ENCODE measurements at regions not wholly inside any gene's neighbourhood (a gene's known extent, or its start where the extent isn't known, plus 50 kb on each side); places are given as distances from the start of the nearest gene placed in this dataset.

DNA sequence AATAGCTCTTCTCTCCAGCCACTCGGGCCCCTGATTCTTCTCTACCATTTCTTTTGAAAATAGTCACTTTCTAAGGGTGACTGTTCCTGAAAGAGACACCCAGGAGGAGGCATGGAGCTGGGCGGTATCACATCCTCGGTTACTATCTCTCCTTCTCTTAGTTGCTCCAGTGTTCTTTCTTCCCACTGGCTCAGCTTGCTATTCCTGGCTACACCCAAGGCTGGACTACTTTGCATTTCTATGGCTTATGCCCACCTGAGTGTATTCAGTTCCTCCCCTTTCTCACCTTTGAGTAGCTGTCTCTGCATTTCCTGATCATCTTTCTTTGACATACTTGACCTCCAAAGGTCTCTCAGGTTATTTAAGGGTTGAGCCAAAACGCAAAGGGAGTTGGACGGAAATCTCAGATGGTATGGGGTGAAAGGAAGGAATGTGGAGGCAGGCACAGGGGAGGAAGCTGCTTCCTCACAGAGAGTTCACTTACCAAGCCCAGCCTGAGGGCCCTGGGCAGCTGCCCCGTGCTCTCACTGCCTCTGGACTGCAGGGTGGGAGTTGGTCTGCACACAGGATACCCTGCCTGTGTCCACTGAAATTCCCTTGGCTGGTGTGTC is 155.7 kb downstream of the SNX19 start:
- DNase-seq, result no peak

DNA sequence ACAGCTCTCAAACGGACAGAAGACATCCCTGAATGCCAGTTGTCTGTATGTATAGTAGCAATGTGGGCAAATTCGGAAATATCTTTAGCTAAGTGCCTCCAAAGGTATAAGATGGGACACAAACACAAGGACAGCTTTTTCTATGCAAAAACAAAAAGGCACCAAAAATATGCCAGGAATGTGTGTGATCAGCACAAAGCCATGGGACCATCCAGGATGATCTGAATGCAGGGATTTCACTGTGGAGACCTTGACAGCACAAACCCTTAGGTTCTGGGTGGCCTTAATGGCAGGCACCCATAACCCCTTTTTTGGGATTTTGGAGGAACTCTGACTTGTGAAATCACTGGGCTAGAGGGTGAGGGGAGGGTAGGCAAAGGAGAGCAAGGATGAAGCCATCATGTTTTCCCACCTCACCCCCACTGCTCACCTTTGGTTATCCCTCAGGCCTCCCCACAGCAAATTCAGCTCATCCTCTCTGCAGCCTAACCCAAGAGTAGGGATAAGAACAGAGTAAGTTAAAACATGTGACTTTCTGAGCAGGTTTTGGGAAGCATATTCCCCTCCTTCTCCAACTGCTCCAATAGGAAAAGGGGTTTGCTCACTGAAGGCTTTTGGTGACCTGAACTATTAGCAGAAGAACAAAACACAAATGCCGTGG is 154.6 kb downstream of the SNX19 start:
- DNase-seq, result no peak

DNA sequence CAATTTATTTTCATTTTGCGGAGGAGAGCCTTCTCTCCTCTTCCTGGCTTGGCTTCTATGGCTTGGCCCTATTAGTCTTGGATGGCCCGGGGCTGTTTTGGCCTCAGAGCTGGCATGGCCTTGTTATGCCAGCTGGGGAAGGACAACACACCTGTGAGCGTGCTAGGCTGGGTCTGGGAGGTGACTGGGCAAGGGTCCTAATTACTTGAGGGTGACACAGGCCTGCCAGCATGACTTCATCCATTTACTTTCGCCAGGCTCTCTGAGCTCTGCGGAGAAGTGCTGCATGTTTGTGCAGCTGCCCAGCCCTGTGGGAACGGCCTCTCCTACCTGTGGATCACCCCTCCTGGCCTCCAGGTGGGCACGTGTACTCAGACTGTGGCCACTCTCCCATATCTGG is 153.6 kb downstream of the SNX19 start:
- no peak for DNase-seq

DNA sequence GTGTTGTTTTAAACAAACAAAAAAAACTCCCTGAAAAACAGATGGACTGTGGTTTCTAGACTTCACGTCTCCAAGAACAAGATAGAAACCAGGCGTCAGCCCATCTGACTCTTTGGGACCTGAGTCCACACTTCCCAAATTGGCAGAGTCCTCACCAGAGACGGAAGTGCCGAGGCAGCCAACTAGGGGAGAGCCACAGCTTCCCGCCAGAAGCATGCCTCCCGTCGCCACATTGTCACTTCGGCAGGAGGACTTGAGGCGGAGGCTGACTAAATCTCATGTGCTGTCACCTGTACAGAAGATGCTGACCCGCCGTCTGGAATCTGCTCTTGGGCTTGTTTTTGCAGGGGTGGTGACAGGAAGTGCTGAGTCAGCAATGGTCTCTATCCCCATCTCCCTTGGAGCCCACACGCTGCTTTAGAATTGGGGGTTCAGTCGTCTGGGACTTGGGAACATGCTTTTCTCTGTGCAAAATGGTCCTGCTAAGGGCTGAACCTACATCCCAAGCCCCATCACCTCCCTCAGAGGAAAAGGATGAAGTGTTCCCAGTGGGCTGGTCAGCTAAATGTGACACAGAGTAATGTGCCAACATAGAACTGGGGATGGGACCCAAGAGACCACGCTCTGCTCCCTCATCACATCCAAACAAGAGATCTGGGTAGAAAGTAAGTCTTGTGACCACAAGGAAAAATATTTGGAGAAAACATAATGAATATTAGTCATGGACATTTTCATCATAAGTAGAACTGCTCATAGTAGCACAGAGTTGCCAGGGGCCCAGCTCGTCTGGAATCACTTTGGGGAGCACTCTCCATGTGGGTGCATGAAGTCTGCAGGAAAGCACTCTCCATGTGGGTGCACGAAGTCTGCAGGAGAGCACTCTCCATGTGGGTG is 152.9 kb downstream of the SNX19 start:
- no peak for DNase-seq

DNA sequence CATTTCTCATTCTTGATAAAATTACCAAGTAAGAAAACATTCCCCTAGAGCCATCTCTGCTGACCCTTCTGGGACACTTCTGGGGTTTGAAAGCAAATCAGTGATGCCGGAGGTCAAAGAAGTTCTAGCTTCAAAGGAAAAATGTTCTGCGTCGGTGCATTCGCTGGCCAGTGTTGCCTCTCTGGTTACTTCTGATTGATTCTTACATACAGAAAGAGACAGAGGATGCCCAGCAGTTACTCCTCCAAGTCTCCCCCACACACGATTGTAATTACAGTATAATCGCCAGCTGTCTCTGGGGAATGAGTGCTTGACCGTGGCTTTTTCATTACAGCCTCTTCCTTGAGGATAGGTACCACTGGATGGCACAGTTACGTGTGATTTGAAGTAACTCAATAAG is 150.9 kb downstream of the SNX19 start:
- DNase-seq, result no peak

DNA sequence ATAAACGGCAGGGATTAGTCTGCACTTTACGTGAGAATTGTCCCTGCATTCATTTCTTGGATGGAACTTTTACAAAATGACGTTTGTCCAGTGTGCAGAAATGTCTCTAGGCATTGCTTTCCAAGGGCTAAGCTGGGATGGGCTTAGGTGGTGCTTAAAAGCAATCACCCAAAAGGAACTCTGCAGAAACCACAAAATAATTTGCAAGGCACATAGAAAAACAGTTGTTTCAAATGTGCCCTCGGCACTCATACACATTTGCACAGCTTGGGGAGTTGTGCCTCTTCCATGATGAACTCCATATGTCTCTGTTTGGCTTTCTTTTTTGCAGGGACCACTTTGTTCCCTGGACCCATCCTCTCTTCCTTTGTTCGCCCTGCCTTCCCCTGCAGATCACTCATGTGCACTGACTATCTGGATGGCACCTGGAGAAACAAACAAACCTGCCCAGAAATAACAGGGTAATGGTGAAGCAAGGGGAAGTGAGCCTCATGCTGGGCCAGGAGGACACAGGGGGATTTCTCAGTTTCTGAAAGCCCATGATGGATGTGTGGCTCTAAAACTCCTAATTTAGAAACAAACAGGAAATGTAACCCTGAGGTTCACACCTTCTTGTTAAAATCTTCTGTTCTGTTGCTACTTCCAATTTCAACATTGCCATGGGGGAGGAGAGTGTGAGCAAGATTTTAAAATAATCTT is 150.2 kb downstream of the SNX19 start:
- no peak for DNase-seq

DNA sequence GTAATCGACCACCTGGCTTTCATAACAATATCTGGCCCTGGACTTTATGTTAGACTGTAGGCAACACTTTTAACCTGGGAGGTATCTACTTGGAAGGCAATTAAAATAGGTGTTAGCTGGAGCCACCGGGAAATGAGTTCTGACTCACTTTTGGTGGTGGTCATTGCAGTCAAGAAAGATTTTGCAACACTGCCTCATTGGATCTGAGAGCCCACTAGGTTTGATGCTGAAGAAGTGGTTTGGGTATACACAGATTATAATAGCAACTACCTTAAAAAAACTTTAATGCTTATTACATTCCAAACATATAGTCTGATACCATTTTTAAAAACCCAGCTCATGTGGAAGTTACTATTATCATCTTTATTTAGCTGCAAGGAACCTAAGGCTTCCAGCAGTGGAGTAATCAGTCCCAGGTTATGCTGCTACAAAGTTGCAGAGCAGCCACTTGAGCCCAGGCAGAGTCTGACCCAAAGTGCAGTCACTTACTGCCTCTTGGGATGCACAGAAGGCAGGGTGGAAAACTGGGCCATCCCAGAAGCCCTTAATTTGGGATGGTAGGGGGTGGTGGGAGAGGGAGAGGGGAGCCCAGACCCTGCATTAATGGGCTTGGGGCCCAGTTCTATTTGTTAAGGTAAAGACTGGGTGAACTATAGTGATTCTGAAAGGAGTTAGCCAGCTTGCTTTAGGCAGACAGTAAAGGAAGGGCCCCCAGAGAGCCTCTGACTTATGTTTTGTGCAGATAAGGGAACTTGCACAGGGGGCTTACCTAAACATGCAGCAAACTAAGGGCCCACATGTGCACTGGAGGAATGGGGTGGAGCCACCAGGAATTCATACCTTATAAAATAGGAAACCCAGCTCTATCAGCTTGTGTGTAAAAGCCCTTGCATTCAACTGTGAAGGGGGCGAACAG is 149.4 kb downstream of the SNX19 start:
- no peak for DNase-seq

DNA sequence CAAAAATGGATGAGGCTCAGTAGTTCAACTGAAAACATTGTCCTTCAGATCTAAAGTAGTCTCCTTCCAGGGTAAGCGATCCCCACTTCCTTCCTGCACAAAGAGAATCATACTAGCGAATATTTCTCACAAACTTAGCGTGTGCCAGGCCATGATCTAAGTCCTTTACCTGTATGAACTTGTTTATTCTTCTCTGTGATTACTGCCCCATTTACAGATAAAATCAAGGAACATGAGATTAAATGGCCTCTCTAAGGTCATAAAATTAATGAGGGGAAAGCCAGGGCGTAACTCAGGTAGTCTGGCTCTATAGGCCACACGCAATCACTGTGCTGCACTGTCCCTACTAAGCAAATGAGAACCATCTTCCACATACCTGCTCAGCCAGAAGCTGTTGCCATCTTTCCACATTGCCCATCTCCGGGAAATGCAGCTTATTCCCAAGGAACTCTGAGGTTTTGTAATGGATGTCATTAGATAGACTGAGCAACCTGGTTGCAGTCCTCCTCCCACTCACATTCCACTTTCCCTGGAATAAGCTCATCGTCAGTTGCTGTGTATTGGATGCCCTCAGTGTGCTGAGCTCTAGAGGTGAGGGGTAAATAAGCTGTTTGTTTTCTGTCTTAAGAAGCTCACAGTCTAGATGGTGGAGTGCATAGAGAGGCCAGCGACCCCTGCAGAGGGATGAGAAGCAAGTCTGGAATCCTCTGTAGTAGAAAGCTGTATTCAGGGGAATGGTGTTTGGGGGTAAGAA is 146.3 kb downstream of the SNX19 start:
- no peak for DNase-seq

DNA sequence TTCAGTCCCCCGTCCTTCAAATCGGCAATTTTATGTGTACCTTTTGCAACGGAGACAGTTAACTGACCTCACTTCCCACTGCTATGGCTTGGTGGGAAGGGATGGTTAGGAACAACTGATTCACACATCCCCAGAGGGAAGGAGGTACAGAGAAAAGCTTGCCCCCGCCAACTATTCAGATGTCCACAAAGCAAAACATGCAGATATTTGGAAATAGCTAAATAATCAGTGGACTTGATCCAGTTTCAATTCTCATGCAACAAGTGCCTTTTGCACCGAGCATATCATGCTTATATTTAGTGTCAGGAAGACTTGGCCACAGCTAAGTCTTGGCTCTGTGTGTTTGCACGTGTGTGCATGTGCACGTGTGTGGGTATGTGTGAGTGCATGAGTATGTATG is 144.6 kb downstream of the SNX19 start:
- DNase-seq, result no peak

DNA sequence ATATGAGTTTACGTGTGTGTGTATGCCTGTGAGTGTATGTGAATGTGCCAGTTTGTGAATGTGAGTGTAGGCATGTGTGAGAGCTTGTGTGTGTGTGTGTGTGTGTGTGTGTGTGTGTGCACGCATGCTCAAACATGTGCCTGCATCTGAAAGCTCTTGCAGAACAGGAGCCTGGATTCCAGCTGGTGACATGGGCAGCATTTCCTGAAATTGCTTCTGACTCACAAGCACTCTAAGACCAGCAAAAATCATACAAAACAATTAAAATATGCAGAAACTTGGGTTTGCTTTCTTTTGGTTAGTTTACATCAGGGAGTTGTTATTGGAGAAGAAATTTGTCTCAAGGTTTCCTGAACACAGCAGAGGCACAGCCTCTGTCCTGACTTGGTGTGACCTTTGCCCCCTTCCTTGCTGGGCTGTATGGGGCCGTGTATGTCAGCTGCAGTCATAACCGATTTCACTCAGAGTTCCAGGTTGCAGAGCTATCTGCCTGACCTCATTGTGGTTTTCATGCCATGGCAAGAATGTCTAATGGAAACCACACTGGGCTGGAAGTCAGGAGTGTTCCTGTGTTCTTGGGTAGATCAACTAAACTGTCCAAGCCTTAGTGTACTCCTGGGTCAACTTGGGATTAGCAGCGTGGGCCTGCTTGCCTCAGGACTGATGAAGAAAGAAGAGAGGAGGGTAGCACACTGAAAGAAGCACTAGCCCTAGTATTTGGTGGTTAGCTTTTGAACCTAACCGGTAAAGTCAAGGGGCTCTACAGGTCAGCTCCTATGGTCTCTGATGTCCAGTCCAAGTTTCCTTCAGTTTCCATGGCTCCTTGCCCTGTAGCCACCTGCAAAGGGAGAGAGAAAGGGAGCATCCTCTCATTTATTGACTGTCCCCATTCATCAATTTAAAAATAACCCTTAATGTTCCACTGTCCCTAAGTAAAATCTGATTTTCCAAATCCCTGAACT is 143.7 kb downstream of the SNX19 start:
- DNase-seq, result no peak

DNA sequence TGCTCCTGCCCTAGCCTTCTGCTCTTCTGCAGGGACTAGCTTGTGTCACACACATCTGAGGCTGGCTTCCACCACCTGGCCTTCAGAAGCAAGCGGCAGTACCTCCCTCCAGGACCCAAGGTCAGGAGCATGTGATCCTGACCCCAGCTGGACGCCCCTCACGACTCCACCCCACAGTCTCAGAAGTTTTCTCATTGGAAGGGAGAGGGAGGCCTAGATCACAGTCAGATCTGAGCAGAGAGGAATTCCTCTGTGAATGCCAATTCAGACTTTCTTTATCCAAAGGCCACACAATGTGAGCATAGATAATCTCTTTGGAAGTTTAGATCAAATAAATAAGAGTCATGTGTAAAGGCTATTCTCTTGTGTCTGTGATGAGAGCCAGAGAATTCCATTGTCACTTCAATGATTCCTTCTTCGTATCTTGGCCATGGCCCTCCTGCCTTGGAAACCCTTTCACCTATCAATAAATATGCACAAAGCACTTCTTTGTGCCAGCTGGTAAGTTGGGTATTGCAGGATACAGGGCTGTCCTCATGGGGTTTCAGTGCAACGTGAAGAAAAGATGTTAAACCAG is 142.9 kb downstream of the SNX19 start:
- no peak for DNase-seq

DNA sequence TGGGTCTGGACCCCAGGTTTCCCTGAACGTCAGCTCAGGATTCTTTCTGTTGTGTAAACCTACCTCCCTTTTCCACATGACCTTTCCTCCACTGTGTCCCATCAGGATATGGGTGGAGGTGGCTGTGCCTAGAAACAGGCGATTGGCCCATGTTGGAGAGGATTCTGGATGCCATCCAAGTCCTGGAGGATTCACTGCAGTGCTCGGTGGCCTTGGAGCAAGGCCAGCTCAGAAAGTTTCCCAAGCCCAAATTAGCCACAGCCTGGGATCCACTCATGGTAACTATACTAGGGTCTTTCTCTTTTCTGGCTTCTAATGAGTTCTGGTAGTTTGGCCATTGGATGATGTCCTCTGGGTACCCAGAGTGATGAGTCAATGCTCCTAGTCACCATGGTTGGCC is 141.6 kb downstream of the SNX19 start:
- DNase-seq, result no peak

DNA sequence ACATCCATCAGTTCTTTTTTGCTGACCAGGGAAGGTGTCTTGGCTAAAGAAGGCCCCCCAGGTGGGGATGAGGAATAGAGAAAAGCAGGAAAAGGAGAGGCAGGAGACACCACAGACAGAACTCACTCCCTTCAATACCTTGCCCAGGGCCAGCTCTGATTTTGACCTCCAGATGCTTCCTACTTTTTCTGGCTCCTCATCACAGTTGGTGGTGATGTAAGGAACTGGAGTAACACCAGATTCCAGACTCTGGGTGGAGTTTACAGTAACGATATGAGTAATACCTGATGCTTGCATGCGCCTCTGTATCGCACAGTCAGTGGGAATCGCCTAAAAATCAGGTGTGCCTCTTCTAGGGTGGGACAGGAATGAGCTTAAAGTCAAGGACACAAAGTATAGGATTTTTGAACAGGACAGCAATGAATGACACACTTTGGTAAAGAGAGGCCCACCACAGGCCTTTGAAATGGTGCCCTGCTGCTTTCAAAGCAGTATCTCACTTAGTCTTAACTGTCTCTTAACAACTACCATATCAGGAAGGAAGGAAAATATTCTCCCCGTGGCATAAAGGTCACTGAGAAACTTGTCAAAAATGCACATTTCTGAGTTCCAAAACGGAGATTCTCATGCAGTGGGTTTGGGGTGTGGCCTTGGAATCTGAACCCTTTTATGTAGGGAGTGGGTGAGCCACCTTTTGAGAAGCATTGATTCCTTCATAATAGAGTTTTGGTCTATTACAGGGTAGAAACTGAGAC is 140.8 kb downstream of the SNX19 start:
- no peak for DNase-seq

DNA sequence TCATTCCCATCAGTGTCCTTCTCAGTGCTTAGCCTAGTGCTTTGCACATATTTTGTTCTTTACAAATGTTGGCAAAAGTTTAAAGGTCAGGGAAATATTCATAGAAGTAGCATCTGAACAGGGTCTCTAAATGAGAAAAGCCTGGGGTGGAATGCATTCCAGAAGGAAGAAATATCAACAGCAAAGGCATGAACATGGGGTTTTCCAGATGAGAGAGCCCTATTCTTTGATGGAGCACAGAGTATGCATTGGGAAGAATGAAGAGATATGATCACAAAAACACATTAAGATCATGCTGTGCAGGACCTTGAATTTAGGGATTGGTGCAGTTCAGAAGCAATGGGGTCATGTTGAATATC is 140.2 kb downstream of the SNX19 start:
- DNase-seq, result no peak

DNA sequence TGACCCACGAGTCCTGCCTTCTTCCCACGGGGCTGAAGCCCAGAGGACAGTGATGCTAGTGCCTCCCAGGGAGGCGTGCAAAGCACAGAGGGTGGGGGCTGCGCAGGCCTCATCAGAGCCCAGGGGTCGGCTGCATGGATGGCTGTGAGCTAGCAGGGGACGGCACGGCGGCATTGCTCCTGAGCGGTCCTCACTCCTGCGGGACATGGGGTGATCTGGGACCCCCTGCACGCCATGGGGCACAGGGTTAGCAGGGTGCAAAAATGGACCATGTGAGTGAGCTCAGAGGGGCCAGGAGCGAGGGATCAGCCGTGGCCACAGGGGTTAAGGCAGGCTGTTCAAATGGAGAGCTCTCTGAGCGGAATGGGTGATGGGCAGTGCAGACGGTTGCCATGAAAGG is 138.3 kb downstream of the SNX19 start:
- DNase-seq, result no peak

DNA sequence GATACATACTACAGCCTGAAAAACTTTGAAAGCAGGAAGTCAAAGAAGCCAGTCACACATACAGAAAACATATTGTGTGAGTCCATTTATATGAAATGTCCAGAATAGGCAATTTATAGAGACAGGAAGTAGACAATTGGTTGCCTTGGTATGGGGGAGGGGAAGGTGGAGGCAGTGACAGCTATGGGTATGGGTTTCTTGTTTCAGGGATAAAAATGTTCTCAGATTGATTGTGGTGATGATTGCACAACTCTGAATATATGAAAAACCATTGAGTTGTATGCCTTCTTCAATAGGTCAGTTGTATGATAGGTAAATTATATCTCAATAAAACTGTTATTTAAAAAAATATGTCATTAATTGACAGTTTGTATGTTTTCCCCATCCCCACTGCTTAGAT is 137.6 kb downstream of the SNX19 start:
- no peak for DNase-seq

DNA sequence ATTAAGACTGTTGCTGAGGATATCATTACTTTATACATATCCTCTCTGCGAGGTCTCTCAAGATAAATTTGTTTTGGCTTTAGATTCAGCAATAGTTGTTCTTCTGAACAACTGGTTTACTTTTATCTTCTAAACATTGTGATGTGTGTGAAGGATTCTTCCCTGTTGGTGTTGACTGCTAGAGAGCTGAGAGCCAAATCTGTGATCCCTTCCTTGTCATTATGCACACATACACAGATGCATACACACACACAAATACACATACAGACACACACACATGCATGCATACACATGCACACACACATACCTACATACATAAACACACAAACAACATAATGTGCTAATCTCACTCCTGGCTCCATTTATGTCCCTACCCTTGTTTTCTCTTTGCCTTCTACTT is 137.0 kb downstream of the SNX19 start:
- DNase-seq, result no peak

DNA sequence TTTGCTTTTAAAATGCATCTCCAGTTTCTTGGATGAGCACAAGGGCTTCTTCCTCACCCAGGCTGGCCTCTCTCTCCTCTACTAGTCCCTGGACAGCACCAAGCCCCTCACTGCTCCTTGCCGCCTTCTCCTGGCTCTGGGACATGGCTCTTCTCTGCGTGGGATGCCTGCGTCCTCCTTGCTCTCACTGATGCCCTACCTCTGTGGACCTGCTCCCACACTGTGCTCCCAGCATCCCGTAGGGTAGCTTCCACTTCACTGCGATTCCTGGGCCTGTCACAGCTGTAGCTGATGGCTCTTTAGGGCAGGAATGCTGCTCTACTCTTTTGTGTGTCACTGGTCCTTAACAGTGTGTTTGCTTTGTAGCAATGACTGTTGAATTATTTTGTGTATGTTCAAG is 136.3 kb downstream of the SNX19 start:
- DNase-seq, result no peak

DNA sequence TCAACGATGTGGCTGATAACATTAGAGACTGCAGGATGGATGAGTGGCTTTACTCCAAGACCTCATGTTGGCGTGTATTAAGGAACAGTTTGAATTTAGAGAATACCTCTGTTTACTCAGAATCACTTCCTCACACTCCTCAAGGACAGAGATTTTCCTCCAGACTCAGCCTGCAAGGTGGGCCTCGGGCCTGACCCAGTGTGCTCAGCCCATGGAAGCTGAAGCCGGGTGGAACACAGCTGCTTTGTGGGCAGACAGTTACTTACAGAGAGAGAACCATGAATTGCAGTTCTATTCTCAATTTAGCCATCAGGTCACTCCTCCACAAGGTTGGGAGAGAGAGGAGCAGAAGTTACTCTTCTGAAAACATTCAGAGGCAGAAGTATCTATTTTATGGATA is 135.8 kb downstream of the SNX19 start:
- DNase-seq, result no peak
